ENCODE measurements at regions not wholly inside any gene's neighbourhood (a gene's known extent, or its start where the extent isn't known, plus 50 kb on each side); places are given as distances from the start of the nearest gene placed in this dataset.

DNA sequence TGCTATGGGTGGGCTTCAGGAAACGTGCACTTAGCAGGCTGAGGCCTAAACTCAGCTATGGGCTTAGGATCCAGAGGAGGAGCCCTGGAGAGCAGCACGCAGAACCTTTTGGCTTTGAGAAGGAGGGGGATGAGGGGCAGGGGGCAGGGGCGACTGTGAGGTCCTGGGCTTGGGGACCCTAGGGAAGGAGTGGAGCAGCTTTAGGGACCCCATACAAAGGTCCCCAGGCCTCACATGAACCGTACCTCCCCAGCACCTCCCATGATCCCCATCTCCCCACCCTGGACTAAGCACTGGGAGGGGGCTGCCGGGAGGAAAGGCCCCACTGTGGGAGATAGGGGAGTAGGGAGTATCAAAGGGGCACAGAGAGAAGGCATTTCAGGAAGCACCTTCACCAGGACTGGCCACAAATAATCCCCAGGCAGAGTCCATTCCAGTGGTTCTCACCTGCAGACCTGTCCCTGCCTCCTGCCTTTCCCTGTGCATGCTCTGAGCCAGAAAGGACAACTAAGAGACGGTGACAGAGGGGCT is 62.0 kb upstream of the KLF13 start:
- Histone ChIP-seq H3K9ac (ENCODE audit: low read length) (no peak overlapping the region), H3K27ac (ENCODE audit: low read depth, low read length) (no peak overlapping the region), H3K27me3 (ENCODE audit: control insufficient read depth, insufficient read depth, low read length) (no peaks in the 10 kb centered on the region), H3K9me3 (ENCODE audit: control insufficient read depth, insufficient read depth, low read depth, low read length) (no peaks in the 10 kb centered on the region), H3K4me1 (ENCODE audit: control insufficient read depth, insufficient read depth, low read length) (peaks cover 14% of the 10 kb centered on the region), H3K36me3 (ENCODE audit: control insufficient read depth, insufficient read depth, low read length) (no peaks in the 10 kb centered on the region), H3K4me3 (ENCODE audit: low read depth, low read length) (no peak overlapping the region)

DNA sequence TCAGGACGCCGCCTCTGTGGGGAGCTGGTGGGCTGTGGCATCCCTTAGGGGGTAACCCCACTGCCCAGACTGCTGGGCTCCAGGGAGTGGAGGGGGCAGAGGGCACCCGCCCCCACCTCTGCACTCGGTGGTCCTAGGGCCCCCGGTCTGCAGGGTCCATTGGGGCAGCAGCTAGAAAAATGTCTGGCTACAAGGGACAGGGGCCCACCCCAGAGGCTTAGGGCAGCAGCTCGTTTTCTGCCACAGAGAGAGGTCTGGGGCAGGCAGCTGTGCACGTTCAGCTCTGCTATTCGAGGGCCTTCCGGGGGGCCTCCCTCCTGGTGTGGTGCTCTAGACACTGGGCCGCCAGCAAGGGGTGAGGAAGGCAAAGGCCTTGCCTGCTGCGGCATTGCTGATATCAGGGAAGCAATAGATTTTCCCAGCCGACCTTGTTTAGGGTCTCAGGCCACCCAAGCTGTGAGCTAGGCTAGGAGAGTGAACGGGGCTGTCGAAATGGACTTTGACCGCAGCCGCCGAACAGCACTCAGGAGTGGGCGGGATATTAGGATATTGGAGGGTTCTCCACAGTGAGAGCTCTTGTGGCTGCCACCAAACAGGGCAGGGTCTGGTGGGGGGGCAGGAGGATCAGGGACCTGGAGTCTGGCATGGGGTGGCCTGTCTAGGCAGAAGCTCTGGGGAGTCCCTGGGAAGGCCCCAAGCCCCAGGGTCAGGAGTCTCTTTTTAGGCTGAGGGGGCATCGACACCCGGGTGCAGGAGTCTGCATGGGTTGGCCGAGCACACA is 61.4 kb upstream of the KLF13 start:
- H3K9ac ChIP-seq (ENCODE audit: low read length): no peak overlapping the region
- H3K4me3 ChIP-seq (ENCODE audit: low read depth, low read length): no peak overlapping the region

DNA sequence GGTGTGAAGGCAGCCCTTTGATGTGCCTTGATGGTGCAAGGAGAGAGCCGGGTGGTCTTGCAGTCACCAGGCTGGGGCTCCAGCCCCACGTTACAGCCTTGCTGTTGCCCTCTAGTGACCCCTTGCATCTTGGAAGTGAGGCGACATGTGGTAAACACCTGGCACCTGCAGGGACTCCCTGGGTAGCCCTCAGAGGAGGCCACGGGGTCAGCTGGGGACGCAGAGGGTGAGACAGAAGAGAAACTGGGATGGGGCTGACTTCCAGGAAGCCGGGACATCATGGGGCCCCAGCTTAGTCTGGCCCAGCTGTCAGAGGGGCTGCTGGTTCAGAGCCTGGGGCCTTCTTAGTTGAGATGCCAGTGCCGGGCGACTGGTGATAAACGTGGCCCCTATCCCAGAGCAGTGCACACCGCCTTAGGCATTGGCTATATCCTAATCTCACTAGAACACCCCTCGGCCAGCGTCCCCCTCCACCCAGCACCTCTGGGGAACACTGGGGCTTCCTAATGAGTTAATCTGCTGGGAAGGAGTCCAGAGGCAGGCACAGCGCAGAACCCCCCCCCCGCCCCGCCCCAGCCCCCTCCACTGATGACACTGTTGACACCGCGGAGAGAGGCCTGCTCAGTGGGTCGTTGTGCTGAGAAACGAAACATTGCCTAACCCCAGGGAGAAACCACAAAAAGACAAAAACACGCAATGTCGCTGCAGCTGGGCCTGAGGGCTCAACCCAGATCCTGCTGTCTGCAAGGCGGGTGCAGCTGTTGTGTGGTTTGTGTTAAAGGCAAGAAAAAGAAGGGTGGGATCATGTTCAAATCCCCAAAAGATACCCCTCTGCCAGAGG is 60.5 kb upstream of the KLF13 start:
- H3K27ac ChIP-seq (ENCODE audit: low read depth, low read length): no peak overlapping the region
- no peaks in the 10 kb centered on the region for H3K36me3 ChIP-seq (ENCODE audit: control insufficient read depth, insufficient read depth, low read length)
- H3K4me1 ChIP-seq (ENCODE audit: control insufficient read depth, insufficient read depth, low read length): peaks cover 18% of the 10 kb centered on the region
- no peak overlapping the region for H3K9ac ChIP-seq (ENCODE audit: low read length)
- no peaks in the 10 kb centered on the region for H3K27me3 ChIP-seq (ENCODE audit: control insufficient read depth, insufficient read depth, low read length)
- no peak overlapping the region for H3K4me3 ChIP-seq (ENCODE audit: low read depth, low read length)
- H3K9me3 ChIP-seq (ENCODE audit: control insufficient read depth, insufficient read depth, low read depth, low read length): no peaks in the 10 kb centered on the region

More for the DNA sequence above, 61.4 kb upstream of the KLF13 start:
- Histone ChIP-seq H3K9me3 (ENCODE audit: control insufficient read depth, insufficient read depth, low read depth, low read length) (no peaks in the 10 kb centered on the region), H3K27ac (ENCODE audit: low read depth, low read length) (no peak overlapping the region), H3K36me3 (ENCODE audit: control insufficient read depth, insufficient read depth, low read length) (no peaks in the 10 kb centered on the region), H3K4me1 (ENCODE audit: control insufficient read depth, insufficient read depth, low read length) (peaks cover 14% of the 10 kb centered on the region), H3K27me3 (ENCODE audit: control insufficient read depth, insufficient read depth, low read length) (no peaks in the 10 kb centered on the region)

DNA sequence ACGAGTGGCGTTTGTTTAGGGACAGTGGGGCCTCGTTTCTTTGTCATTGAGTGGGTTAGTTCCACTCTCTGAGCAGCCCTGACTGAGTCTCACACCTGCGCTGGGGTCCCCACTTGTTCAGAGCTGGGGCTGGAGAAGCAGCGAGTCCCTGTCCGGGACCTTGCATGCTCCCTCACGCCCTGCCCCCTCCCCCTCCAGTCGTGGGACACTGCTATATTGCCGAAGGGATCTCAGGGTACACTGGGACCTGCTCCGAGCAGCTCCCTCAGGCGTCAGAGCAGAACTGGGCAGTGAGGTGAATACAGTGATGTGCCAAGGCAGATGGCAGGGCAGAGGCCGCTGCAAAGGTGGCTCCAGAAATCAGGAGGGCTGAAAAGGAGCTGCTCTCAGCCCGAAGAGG is 59.9 kb upstream of the KLF13 start:
- H3K4me3 ChIP-seq (ENCODE audit: low read depth, low read length): no peak overlapping the region
- H3K4me1 ChIP-seq (ENCODE audit: control insufficient read depth, insufficient read depth, low read length): peaks cover 18% of the 10 kb centered on the region
- H3K9ac ChIP-seq (ENCODE audit: low read length): no peak overlapping the region
- no peaks in the 10 kb centered on the region for H3K36me3 ChIP-seq (ENCODE audit: control insufficient read depth, insufficient read depth, low read length)
- no peak overlapping the region for H3K27ac ChIP-seq (ENCODE audit: low read depth, low read length)
- H3K9me3 ChIP-seq (ENCODE audit: control insufficient read depth, insufficient read depth, low read depth, low read length): no peaks in the 10 kb centered on the region
- H3K27me3 ChIP-seq (ENCODE audit: control insufficient read depth, insufficient read depth, low read length): no peaks in the 10 kb centered on the region

DNA sequence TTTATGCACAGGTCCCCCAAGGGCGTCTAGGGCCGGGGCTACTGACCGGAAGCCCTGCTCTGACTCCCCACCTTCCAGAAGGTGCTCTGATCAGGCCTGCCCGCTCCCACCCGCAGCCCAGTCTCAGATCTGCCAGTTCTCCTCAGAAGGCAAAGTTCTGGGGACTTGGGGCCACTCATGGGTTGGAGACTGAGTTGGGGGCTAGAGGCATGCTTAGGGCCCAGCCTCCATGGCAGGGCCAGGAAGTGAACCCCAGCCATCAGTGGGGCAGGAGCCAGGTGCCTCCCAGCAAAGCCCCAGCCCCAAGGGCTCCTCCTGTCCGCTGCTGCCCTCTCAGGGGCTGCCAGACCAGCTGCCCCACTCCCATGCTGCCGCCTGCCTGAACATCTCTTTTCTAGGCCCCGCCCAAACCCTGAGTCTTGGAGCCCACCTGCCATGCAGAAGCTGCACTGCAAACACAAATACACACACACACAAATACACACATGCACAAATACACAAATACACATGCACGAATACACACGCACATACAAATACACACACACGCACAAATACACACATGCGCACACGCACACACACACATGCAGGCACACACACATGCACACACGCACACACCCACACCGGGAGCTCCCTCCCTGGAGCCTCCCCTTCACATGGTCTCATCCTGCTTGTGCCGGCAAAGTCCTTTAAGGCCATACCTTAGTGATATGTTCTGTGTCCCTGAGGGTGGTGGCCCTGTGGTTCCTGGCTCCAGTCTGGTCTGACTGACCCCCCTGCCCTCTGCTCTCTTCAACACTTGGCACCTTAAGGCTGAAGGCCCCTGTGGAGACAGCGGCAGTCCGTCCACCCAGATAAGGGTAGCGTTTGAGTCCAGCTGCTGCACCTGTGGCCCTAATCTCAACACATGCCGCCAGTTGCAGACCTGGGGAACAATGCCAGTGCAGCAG is 59.2 kb upstream of the KLF13 start:
- no peaks in the 10 kb centered on the region for H3K9me3 ChIP-seq (ENCODE audit: control insufficient read depth, insufficient read depth, low read depth, low read length)
- H3K27ac ChIP-seq (ENCODE audit: low read depth, low read length): no peak overlapping the region
- H3K36me3 ChIP-seq (ENCODE audit: control insufficient read depth, insufficient read depth, low read length): no peaks in the 10 kb centered on the region
- peaks cover 18% of the 10 kb centered on the region for H3K4me1 ChIP-seq (ENCODE audit: control insufficient read depth, insufficient read depth, low read length)
- no peaks in the 10 kb centered on the region for H3K27me3 ChIP-seq (ENCODE audit: control insufficient read depth, insufficient read depth, low read length)
- H3K4me3 ChIP-seq (ENCODE audit: low read depth, low read length): no peak overlapping the region
- no peak overlapping the region for H3K9ac ChIP-seq (ENCODE audit: low read length)

DNA sequence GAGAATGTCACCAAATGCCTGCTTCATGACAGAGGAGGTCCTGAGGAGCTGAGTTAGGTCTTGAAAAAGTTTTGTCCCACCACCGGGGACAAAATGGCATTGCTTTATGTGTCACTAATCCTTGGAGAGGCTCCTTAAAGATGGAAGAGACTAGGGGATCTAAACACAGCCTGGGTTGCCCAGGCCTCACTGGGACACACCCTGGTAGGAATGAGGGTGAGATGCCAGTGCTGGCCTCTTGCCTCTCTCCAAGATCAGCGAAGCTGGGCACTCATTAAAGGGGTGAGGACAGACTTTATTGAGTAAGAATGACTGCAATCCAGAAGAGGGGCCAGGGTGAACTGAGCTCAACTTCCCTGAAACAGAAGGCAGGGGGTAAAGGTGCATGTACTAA is 58.5 kb upstream of the KLF13 start:
- Histone ChIP-seq H3K9ac (ENCODE audit: low read length) (no peak overlapping the region), H3K4me1 (ENCODE audit: control insufficient read depth, insufficient read depth, low read length) (peaks cover 18% of the 10 kb centered on the region)

DNA sequence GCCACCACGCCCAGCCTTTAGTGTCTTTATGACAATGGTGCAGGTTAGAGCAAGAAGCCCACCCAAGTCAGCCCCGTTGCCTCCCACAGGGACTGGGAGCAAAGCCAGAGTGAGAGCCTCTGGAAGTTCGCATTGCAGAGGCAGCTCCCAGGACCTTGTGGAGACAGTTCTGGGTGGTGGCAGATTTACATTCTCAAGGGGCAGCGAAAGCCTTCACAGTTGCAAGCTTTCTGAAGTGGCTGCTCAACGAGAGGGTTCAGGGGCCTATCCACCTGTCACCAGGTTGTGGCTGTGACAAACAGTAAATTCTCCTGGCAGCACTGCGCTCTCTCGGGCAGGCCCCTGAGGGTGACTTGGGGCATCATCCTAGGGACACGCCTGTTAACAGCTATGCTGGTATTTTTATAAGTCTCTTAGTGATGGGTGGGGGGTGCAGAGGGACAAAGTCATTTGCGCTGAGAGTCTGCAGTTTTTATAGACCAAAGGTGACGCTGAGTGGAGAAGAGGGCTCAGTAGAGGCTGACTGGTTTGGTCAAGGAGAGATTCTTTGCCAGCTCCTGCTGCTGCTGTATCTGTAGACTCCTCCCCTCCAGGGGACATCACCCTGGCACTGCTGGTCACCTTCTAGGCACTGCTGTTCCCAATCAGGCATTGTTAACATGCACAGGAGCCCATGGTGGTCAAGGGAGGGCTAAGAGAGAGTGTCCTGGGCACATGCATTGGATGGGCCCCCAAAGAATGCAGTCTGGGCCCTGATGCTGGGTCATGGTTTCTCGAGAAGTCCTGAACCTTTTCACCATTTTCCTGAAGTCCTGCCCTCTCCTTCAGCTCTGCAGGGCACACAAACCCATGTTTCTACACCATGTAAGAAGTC is 57.5 kb upstream of the KLF13 start:
- H3K4me3 ChIP-seq (ENCODE audit: low read depth, low read length): no peak overlapping the region
- no peaks in the 10 kb centered on the region for H3K9me3 ChIP-seq (ENCODE audit: control insufficient read depth, insufficient read depth, low read depth, low read length)
- no peaks in the 10 kb centered on the region for H3K27me3 ChIP-seq (ENCODE audit: control insufficient read depth, insufficient read depth, low read length)
- no peaks in the 10 kb centered on the region for H3K36me3 ChIP-seq (ENCODE audit: control insufficient read depth, insufficient read depth, low read length)
- H3K9ac ChIP-seq (ENCODE audit: low read length): no peak overlapping the region
- no peak overlapping the region for H3K27ac ChIP-seq (ENCODE audit: low read depth, low read length)
- H3K4me1 ChIP-seq (ENCODE audit: control insufficient read depth, insufficient read depth, low read length): peaks cover 24% of the 10 kb centered on the region

More for the DNA sequence above, 58.5 kb upstream of the KLF13 start:
- no peak overlapping the region for H3K27ac ChIP-seq (ENCODE audit: low read depth, low read length)
- H3K36me3 ChIP-seq (ENCODE audit: control insufficient read depth, insufficient read depth, low read length): no peaks in the 10 kb centered on the region
- H3K4me3 ChIP-seq (ENCODE audit: low read depth, low read length): no peak overlapping the region
- H3K27me3 ChIP-seq (ENCODE audit: control insufficient read depth, insufficient read depth, low read length): no peaks in the 10 kb centered on the region
- H3K9me3 ChIP-seq (ENCODE audit: control insufficient read depth, insufficient read depth, low read depth, low read length): no peaks in the 10 kb centered on the region

DNA sequence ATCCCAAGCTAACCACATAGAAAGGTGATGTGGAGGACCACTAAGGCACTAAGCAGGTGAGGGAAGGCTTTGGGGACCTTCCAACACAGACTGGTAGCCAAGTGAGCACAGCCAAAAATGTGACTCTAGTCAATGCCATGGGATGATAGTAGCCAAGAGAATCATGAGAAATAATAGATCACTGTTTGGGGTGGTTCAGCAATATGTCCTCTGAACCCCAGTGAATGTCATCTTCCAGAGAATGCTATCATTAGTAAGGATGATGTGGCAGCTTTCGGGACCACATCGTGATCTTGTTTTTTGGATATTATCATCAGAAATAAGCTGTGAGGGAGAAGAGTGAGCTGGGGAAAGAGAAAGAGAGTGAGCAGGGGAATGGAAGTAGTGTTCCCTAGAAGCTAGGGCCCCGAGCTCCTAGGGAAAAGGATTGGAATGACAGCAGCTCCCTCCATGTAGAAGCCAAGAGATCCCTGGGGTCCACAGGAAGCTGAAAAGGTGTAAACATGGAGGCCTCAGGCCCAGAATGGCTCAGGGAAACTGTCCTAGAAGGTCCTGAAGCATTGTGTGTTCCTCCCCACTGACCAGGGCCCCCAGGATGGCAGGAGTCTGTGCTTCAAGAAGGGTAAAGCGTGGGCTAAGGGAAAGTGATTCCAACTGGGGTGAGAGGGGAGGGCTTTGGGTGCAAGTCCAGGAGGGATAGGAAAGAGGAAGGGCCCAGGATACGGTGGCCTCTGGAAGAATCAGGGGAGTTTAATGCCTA is 56.6 kb upstream of the KLF13 start:
- H3K27ac ChIP-seq (ENCODE audit: low read depth, low read length): no peak overlapping the region
- H3K36me3 ChIP-seq (ENCODE audit: control insufficient read depth, insufficient read depth, low read length): no peaks in the 10 kb centered on the region
- H3K4me1 ChIP-seq (ENCODE audit: control insufficient read depth, insufficient read depth, low read length): peaks cover 25% of the 10 kb centered on the region
- H3K27me3 ChIP-seq (ENCODE audit: control insufficient read depth, insufficient read depth, low read length): no peaks in the 10 kb centered on the region
- no peak overlapping the region for H3K9ac ChIP-seq (ENCODE audit: low read length)
- H3K9me3 ChIP-seq (ENCODE audit: control insufficient read depth, insufficient read depth, low read depth, low read length): no peaks in the 10 kb centered on the region
- H3K4me3 ChIP-seq (ENCODE audit: low read depth, low read length): no peak overlapping the region

DNA sequence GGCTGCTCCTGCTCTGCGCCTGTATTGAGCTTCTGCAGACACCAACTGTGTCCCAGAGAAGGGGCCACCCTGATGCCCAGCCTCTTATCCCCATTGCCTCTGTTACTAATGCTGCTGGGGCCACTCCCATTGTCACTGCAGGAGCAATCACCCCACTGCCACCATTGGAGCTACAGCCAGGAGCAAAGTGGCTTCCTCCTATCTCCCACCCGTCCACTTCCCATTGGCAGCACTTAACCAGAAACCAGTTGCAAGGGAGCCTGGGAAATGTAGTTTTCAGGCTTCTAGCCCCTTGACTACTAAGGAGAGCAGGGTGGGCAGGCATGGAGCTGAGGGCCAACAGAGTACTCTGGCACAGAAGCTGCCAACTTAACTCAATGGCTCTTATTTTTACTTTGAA is 55.9 kb upstream of the KLF13 start:
- Histone ChIP-seq H3K4me1 (ENCODE audit: control insufficient read depth, insufficient read depth, low read length) (peaks cover 18% of the 10 kb centered on the region), H3K36me3 (ENCODE audit: control insufficient read depth, insufficient read depth, low read length) (no peaks in the 10 kb centered on the region), H3K27ac (ENCODE audit: low read depth, low read length) (no peak overlapping the region), H3K9ac (ENCODE audit: low read length) (no peak overlapping the region), H3K9me3 (ENCODE audit: control insufficient read depth, insufficient read depth, low read depth, low read length) (no peaks in the 10 kb centered on the region), H3K4me3 (ENCODE audit: low read depth, low read length) (no peak overlapping the region), H3K27me3 (ENCODE audit: control insufficient read depth, insufficient read depth, low read length) (no peaks in the 10 kb centered on the region)

Data from HUES6 (cell line).